ENCODE measurements at regions not wholly inside any gene's neighbourhood (a gene's known extent, or its start where the extent isn't known, plus 50 kb on each side); places are given as distances from the start of the nearest gene placed in this dataset.

GRCh38 chr6:109896341-109896740, 81.8 kb upstream of the GPR6 start:
- H3K27ac ChIP-seq (ENCODE audit: low read depth in 1 of 2, low read length in 1 of 2) = no peak overlapping the region
- peaks cover 0 to 8% (median 0%) of the 10 kb centered on the region in 4 donors for H3K9me3 ChIP-seq (ENCODE audit: control insufficient read depth in 4 of 4, insufficient read depth in 3 of 4, low read length in 3 of 4)
- H3K4me1 ChIP-seq (ENCODE audit: control insufficient read depth in 5 of 5, insufficient read depth in 5 of 5, low read length in 5 of 5) = peaks cover 0 to 8% (median 0%) of the 10 kb centered on the region in 5 donors
- no peak overlapping the region for H3K9ac ChIP-seq (ENCODE audit: insufficient read depth in 1 of 2, low read length in 2 of 2)
- ATAC-seq (ENCODE audit: insufficient read depth, low FRiP score) (no peak), DNase-seq (no peak)
- H3K36me3 ChIP-seq (ENCODE audit: control insufficient read depth in 4 of 4, insufficient read depth in 4 of 4, low read length in 4 of 4) = no peaks in the 10 kb centered on the region
- no peak for TF ChIP-seq CTCF (IDR thresholded peaks at IDR 0.05; ENCODE audit: control extremely low read depth, extremely low read depth)
- no peak overlapping the region for H3K4me3 ChIP-seq
- WGBS, 2 donors = 79 to 85% methylated on average over 1 of the region's 1 CpG
- no peaks in the 10 kb centered on the region for H3K27me3 ChIP-seq (ENCODE audit: control insufficient read depth in 3 of 3, insufficient read depth in 3 of 3, low read length in 2 of 3)

GRCh38 chr6:109897025-109897424, 81.1 kb upstream of the GPR6 start:
- no peak for TF ChIP-seq CTCF (IDR thresholded peaks at IDR 0.05; ENCODE audit: control extremely low read depth, extremely low read depth)
- Histone ChIP-seq H3K4me1 (ENCODE audit: control insufficient read depth in 5 of 5, insufficient read depth in 5 of 5, low read length in 5 of 5) (peaks cover 0 to 8% (median 0%) of the 10 kb centered on the region in 5 donors), H3K9me3 (ENCODE audit: control insufficient read depth in 4 of 4, insufficient read depth in 3 of 4, low read length in 3 of 4) (peaks cover 0 to 8% (median 0%) of the 10 kb centered on the region in 4 donors), H3K4me3 (no peak overlapping the region), H3K27ac (ENCODE audit: low read depth in 1 of 2, low read length in 1 of 2) (no peak overlapping the region), H3K27me3 (ENCODE audit: control insufficient read depth in 3 of 3, insufficient read depth in 3 of 3, low read length in 2 of 3) (no peaks in the 10 kb centered on the region), H3K9ac (ENCODE audit: insufficient read depth in 1 of 2, low read length in 2 of 2) (no peak overlapping the region), H3K36me3 (ENCODE audit: control insufficient read depth in 4 of 4, insufficient read depth in 4 of 4, low read length in 4 of 4) (no peaks in the 10 kb centered on the region)
- DNase-seq (no peak), ATAC-seq (ENCODE audit: insufficient read depth, low FRiP score) (no peak)
- 91 to 100% methylated on average over 2 of the region's 2 CpGs for WGBS, 2 donors

GRCh38 chr6:109897561-109898080, 80.5 kb upstream of the GPR6 start:
- peaks cover 0 to 8% (median 0%) of the 10 kb centered on the region in 4 donors for H3K9me3 ChIP-seq (ENCODE audit: control insufficient read depth in 4 of 4, insufficient read depth in 3 of 4, low read length in 3 of 4)
- H3K9ac ChIP-seq (ENCODE audit: insufficient read depth in 1 of 2, low read length in 2 of 2) = no peak overlapping the region
- no peak overlapping the region for H3K27ac ChIP-seq (ENCODE audit: low read depth in 1 of 2, low read length in 1 of 2)
- no peak for ATAC-seq (ENCODE audit: insufficient read depth, low FRiP score)
- no peak for TF ChIP-seq CTCF (IDR thresholded peaks at IDR 0.05; ENCODE audit: control extremely low read depth, extremely low read depth)
- H3K27me3 ChIP-seq (ENCODE audit: control insufficient read depth in 3 of 3, insufficient read depth in 3 of 3, low read length in 2 of 3) = no peaks in the 10 kb centered on the region
- no peaks in the 10 kb centered on the region for H3K36me3 ChIP-seq (ENCODE audit: control insufficient read depth in 4 of 4, insufficient read depth in 4 of 4, low read length in 4 of 4)
- no peak overlapping the region for H3K4me3 ChIP-seq
- peaks cover 0 to 8% (median 0%) of the 10 kb centered on the region in 5 donors for H3K4me1 ChIP-seq (ENCODE audit: control insufficient read depth in 5 of 5, insufficient read depth in 5 of 5, low read length in 5 of 5)
- 82 to 85% methylated on average over 2 of the region's 2 CpGs for WGBS, 2 donors
- no peak for DNase-seq

GRCh38 chr6:109901976-109902375, 76.1 kb upstream of the GPR6 start:
- H3K36me3 ChIP-seq (ENCODE audit: control insufficient read depth in 4 of 4, insufficient read depth in 4 of 4, low read length in 4 of 4) = no peaks in the 10 kb centered on the region
- H3K4me1 ChIP-seq (ENCODE audit: control insufficient read depth in 5 of 5, insufficient read depth in 5 of 5, low read length in 5 of 5) = no peaks in the 10 kb centered on the region
- DNase-seq = no peak
- H3K27me3 ChIP-seq (ENCODE audit: control insufficient read depth in 3 of 3, insufficient read depth in 3 of 3, low read length in 2 of 3) = no peaks in the 10 kb centered on the region
- no peak overlapping the region for H3K9ac ChIP-seq (ENCODE audit: insufficient read depth in 1 of 2, low read length in 2 of 2)
- H3K4me3 ChIP-seq = no peak overlapping the region
- WGBS, 2 donors = 61 to 92% methylated on average over 2 of the region's 2 CpGs
- no peak for TF ChIP-seq CTCF (IDR thresholded peaks at IDR 0.05; ENCODE audit: control extremely low read depth, extremely low read depth)
- ATAC-seq (ENCODE audit: insufficient read depth, low FRiP score) = no peak
- H3K27ac ChIP-seq (ENCODE audit: low read depth in 1 of 2, low read length in 1 of 2) = no peak overlapping the region
- H3K9me3 ChIP-seq (ENCODE audit: control insufficient read depth in 4 of 4, insufficient read depth in 3 of 4, low read length in 3 of 4) = peaks cover 0 to 2% (median 0%) of the 10 kb centered on the region in 4 donors
